DMS 273 treated with DMSO at 0.1 percent for 48 hours (cell line): ENCODE measurements at regions not wholly inside any gene's neighbourhood (a gene's known extent, or its start where the extent isn't known, plus 50 kb on each side); places are given as distances from the start of the nearest gene placed in this dataset.
"Not testable (repeated sequence)": the region's sequence is repeated elsewhere in the genome, so short reads cannot be mapped to it uniquely, and the experiment has no call there.

Source experiments
- DNase-seq: peaks from one replicate; lab custom pipeline; 2025; lab: John Stamatoyannopoulos, UW

DNA sequence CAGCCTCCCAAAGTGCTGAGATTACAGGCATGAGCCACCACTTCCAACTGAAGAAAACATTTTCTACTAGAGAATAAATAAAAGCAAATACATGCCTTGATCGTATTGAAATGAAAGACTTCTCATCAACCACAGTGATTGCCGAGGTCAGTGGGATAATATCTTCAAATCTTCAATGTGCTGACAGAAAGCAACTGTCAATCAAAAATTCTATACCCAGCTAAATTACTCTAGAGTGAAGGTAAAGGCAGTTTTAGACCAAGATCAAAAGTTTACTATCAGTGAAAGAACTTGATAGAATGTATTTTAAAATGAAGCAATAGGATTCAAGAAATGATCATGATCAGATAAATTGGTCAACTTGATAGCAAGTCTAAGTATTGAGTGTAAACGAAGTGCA lies 130.6 kb downstream of the BRD1 start:
- no peak for DNase-seq

DNA sequence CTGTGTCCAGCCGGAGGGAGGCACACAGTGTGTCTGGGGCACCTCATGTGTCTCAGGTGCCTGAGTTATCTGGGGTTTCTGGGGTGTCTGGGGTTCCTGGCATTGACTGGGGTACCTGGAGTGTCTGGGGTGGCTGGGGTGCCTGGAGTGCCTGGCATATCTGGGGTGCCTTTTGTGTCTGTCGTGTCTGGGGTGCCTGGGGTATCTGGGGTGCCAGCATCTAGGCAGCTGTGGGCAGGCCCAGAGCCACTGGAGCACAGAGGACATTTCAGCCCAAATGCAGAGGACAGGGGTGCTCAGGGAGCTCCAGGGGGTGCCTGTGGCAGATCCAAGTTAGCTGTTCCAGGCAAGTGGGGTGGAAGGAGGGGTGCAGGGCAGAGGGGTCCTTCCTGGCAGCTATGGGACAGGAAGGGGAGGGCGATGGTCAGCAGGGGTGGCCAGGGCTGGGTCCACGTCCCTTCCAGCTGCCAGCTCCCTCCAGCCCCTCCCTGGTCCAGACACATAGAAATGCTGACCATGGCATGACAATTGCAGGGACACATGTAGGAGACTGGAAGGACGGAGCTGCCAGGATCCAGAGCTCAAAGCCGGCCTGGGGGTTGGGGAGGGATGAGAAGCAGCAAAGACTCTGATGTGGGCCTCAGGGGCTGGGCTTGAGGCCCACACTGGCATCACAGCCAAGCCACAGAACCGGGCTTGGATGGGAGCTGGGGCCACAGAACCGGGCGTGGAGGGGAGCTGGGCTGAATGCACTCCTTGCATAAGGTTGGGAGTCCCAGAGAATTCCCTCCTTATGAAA lies 133.0 kb downstream of the BRD1 start:
- DNase-seq: no peak

DNA sequence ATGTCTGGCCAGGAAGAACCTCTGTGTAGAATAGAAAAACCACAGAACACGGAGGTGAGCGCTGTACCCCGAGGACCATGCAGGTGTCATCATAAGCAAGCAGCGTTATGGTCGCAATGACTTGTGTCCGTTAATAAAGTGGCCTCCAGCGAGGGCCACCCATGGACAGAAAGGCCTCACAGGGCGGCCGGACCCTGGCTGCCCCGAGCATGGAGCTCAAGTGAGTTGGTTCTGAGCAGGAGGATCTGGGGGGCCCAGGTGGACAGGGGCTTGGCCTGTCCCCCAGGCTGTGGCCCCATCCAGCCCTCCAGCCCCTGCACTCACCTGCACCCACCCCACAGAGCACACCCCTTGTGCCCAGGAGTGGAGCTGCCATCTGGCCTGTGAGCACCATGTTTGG lies 133.8 kb downstream of the BRD1 start:
- no peak for DNase-seq

DNA sequence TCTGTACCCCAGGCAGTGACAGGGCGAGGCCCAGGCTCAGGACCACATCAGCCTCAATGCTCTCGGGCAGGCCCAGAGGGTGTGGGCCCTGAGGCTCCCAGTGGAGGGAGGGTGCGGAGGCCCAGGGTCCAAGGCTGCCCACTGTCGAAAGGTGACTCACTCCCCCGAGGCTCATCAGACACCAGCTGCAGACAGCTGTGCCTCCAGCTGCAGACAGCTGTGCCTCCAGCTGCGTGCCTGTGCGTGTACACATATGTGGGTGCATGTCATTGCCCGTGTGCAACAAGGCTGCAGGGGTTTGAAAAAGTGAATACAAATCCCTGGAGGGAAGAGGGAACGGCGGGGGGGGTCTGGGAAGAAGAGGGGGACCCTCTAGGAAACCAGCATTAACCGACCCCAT lies 134.3 kb downstream of the BRD1 start:
- DNase-seq: no peak

DNA sequence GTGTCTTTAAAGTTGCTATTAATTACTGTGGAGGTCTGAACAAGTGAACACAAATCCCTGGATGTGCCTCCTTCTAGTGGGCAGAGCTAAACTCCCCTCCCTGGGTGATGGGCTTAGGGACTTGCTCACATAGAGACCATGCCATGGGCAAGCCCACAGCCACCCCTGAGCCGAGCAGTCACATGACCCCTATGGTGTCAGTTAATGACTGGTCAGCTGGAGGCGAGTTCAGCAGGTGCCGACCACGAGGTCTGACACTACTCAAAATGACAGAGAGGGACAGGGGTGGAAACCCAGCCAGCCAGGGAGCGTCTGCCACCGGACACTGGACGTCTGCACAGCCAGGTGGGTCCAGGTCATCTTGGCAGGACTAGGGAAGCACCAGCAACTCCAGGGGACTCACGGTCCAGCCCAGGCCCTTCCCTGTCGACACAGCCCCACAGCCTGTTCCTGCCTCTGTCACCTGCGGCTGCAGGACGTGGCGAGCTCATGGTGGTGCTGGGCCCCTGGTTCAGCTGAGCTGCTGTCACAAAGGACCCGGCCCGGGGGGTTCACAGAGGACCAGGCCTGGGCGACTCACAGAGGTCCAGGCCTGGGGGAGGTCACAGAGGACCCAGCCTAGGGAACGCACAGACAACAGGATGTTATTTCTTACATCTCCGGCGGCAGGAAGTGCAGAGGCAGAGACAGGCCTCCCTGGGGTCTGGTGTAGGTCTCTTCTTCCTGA lies 135.0 kb downstream of the BRD1 start:
- no peak for DNase-seq

DNA sequence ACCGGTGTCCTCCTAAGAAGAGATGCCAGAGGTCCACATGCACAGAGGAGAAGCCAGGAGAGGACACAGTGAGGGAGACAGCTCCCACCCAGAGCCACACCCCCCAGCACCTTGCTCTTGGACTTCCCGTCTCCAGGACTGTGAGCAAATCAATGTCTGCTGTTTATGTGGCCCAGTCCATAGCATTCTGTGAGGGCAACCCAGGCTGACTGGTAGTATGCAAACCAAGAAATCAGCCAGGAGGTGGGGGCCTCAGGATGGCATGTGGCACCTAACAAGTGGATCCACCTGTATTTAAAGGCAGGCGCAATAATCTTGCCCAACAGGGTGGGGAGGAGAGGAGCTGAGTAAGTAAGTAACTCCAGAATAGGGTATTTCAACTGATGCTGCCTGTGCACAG lies 136.4 kb downstream of the BRD1 start:
- DNase-seq: no peak

DNA sequence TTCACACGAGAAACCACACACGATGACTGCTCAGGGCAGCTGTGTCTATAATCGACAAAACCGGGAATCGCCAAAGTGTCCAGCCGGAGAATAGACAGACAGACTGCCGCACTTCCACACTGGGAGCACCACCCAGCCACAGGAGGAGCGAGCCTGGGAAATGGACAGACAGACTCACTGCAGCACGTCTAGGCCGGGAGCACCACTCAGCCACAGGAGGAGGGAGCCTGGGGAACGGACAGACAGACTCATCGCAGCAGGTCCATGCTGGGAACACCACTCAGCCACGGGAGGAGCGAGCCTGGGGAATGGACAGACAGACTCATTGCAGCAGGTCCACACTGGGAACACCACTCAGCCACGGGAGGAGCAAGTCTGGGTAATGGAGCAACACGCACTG lies 137.2 kb downstream of the BRD1 start:
- DNase-seq: no peak

DNA sequence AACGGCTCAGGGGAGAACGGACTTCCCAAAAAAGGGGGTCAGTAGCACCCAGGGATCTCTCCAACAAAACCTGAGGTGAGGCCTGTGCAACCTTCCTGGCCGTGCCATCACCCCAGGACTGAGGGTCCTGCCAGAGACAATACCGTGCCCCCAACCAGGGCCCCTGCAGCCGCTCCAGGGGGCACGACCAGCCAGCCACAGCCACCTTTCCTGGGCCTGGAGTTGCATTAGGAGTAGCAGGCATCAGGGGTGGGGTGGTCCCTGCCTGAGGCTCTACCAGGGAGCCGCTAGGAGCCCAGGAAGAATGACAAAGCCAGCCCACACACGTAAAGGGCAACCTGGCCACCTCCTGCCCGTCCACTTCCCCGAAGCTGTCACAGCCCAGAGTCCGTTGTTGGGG lies 137.8 kb downstream of the BRD1 start:
- no peak for DNase-seq

DNA sequence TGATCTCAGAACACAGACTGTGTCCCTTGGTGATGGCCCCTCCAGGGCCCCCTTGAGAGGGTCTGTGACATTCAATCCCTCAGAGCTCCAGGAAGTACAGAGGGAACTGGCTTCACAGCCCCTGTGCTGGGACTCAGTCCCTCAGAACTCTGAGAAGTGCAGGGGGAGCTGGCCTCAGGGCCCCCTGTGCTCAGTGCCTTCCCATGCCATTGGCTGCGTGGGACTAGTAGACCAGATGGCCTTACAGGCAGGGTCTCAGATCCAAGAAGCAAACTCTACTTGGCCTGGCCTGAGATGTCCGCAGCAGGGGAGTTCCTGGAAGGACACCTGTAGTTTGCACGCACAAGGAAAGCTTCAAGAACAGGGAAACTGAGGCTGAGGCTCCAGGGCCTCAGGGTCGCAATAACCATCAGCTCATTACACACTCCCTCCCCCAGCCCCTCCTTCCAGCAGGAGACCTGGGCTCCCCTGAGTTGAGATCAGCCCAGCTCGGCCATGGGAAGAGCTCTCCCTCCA lies 138.4 kb downstream of the BRD1 start:
- no peak for DNase-seq

DNA sequence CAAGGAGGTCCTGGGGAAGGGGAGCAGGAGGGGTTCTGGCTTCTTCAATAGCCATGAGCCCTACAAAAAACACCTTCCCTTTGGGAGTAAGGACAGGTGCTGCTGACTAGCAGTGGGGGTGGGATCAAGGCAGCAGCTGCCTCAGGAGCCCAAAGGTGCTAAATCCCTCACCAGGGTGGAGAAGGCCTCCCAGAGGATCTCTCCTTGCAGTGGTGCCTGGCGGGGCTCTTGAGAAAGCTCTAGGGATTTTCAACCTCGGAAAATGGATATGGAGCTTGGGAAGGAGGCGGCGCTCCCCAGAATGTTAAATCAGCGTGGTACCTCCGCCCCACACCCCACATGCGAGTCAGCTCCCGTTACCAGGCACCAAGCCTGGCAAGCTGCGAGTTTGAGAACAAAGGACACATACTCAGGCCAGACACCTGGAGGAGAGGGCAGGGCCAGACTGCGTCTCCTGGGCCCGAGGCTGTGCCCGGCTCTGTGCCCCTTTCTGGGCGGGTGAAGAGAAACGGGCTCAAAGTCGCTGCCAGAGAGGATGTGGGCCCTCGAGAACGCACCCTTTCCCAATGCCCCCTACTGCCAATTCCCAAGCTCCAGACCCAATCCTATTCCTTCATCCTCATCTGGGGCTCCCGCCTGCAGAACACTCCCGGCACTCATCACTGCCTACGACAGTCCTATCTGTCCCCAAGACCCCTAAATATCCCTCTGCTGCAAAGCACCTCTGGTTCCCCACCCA lies 139.0 kb downstream of the BRD1 start:
- no peak for DNase-seq

DNA sequence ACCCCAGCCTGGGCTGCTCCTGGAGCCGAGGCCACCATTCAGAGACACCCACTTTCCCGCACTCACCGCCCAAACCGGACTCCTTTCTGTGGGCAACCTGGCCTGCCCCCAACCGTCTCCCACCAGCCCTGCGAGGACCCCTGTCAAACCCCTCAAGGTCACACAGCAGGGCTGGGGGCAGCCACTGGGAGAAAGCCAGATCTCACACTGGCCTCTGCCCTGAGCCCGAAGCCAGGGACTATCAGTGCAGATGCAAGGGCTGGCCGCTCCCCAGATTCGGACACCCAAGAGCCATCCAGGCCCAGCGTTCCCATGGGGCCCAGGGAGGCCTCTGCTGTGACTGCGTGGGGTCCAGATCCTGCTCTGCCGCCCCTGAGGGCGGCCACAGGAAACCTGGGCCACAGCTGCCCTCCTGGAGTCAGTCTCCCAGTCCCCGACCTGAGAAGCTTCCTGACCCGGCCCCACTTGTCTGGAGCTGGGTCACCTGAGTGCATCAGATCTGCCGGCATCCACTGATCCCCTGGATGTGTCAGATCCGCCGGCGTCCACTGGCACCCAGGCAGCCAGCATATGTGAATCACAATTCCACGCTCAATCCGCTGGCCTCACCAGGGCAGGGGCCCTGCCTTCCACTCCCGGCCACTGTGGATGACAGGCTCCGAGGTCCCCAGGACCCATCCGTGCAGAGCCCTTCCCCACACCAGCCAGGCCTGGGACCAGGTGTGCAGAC lies 139.7 kb downstream of the BRD1 start:
- no peak for DNase-seq

DNA sequence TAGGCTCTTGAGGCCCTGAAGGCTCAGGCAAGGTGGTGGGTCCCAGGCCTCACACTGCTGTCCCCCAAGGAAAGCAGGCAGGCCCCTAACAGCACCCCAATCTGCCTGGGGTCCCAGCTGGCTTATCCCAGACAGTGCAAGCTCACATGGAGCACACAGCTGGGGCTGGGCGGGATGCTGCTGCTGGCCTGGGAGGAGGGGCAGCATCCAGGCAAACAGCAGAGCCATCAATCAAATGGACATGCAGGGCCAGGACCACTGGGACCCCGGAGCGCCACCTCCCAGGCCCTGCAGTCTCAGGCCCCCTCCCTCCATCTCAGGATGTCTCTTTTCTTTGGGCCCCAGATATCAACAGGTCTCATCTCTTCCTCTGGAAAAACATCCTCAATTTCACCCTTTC lies 140.3 kb downstream of the BRD1 start:
- no peak for DNase-seq

DNA sequence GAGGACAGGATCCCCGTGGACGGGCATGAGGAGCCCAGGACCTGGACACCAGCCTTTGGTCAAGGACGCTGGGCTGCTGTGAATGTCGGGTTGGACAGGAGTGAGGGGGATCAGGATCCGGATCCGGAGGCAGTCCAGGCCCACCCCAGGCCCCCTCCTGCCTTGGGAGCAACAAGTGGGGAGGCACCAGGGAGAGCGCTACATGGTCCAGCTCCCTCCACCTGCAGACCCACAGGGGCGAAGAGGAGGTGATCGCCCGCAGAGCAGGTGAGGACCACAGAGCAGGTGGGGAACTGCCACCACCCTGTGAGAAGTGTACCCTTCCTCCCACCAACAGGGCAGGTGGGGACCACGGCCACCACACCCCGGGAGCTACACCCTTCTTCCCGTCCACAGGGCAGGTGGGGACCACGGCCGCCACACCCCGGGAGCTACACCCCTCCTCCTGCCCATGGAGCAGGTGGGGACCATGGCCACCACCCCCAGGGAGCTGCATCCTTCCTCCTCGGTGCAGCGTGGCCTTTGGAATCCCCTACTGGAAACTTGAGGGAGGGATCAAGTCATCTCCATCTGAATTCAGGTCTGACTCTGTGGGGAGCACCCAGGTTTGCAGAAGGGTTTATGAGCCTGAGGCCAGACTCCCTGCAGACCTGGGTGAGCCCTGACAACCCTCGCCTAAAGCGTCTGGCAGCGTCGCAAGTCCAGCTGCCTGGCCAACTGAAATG lies 141.0 kb downstream of the BRD1 start:
- DNase-seq: no peak

DNA sequence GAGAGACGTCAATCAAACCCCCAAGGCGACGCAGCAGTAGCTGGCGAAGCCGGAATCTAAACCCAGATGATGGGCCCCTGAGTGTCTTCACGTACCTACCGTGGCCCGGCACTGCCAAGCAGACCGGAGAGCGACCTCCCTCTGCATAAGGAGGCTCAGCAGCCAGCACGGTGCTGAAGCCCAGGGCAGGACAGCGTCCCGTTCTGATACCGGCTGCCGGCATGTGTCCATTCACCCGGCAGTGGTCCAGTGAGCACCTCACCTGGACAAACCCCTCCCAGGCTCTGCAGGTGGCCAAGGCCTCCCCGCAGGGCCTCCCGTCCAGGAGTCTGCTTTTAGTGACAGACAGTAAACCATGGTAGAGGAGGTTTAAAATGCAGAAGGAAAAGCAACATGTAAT lies 142.0 kb downstream of the BRD1 start:
- DNase-seq: no peak

DNA sequence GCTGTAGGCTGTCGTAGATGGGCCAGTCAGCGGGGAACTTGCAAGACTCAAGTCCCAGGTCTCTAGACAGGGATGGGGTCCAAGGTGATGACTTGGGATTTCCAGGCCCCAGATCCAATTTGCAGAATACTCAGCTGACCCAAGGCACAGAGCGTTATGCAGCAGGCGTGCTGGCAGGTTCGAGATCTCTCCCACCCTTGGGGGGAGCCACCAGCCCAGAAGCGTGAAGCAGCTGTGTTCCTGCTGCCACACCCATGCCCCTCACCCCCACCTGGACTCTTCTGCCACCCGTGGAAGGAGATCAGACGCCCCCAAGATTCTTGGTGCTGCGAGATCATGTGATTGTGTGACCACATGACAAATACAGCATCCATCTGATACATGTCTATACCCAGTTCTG lies 142.6 kb downstream of the BRD1 start:
- no peak for DNase-seq

DNA sequence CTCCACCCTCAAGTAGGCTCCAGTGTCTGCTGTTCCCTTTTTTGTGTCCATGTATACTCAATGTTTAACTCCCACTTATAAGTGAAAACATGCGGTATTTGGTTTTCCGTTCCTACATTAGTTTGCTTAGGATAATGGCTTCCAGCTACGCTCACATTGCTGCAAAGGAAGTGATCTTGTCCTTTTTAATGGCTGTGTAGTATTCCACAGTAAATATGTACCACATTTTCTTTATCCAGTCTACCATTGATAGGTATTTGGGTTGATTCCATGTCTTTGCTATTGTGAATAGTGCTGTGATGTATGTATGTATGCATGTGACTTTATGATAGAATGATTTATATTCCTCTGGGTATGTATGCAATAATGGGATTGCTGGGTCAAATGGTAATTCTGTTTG lies 144.6 kb downstream of the BRD1 start:
- DNase-seq: no peak

DNA sequence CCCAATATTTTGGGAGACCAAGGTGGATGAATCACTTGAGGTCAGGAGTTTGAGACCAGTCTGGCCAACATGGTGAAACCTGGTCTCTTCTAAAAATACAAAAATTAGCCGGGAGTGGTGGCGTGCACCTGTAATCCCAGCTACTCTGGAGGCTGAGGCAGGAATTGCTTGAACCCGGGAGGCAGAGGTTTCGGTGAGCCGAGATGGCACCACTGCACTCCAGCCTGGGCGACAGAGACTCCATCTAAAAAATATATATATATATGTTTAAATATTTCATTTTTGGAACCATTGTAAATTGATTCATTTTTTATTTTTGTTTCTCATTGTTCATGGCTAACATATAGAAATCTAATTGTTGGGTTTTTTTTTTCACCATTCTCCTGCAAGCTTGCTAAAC lies 146.9 kb downstream of the BRD1 start:
- not testable (repeated sequence) for DNase-seq

DNA sequence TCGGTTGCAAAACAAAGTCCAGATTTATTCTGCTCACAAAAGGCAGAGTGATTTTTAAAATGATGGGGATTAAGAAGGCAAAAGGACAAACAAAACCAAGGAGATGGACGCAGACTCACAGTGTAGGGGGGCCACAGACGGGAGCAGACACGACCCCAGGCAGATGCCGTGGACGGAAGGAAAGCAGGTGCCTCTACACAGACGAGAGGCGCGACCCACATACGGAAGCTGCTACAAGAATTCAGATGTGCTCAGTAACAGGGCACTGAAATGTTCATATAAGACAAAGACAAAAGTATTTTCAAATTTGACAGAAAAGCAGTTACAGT lies 148.9 kb downstream of the BRD1 start:
- DNase-seq: no peak

DNA sequence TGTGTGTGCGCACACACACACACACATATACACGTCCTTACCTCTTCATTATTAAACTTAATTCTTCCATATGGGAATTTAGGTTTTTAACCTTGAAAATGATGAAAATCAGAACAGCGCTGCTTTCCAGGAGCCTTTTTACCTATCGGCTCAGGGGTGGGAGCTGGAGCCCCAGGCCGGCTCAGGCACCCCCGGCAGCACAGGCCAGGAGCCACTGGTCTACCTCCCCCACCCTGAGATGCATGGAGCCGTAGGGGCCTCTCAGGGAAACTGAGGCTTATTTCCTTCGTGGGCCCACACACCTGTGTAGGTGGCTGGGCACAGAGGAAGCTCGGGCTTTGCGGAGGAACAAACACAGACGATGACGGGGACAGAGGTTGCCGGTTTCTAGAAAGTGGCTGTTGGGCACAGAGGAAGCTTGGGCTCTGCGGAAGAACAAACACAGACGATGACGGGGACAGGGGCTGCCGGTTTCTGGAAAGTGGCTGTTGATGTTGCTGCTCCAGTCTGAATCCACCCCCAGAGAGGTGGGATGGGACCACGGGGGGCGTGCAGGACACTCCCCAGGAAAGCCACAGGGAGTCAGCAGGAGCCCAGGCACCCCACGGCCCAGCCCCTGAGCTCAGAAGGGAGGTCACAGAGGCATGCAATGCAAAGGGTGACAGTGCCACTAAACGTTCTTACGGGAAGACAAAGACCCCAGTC lies 149.4 kb downstream of the BRD1 start:
- no peak for DNase-seq

DNA sequence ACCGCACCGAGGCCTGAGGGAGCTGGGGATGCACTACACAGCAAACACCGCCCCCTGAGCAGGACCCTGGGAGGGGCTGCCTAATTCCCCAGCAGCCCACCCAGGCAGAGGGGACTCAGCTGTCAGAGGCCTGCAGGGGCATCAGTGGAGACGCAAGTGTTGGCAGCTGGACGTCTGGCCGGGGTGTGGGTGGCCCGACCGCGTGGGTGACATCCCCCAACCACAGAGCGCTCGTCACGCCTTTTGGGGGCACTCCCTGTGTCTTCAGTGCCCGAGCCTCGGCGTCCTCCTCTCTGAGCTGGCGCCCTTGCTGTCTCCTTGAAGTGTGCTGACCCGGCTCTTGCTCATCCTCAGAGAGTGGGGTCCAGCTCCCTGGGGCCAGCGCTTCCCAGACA lies 150.2 kb downstream of the BRD1 start:
- no peak for DNase-seq
